Astrocyte (in vitro differentiated cells and primary cell): ENCODE measurements at regions not wholly inside any gene's neighbourhood (a gene's known extent, or its start where the extent isn't known, plus 50 kb on each side); places are given as distances from the start of the nearest gene placed in this dataset.
A peak's percentile ranks its signal among the peaks of the same experiment; 100 is the strongest.

ENCODE experiments used
- DNase-seq: peaks from one replicate; pipeline ENCODE4 v3.0.0-alpha.2; 2010; ENCODE audit warnings: low read depth
- FAIRE-seq: peaks from 2 replicates; lab custom pipeline; 2011; peaks lifted over from hg19 to GRCh38; lab: Jason Lieb, UNC
- H2AFZ ChIP-seq: 2 replicates; pipeline ENCODE4 v1.6.0; 2012; ENCODE audit warnings: low read depth, low read length, inconsistent platforms
- H3K27ac ChIP-seq: 2 replicates; pipeline ENCODE4 v1.5.1; 2011; ENCODE audit warnings: low read depth, low read length, inconsistent platforms
- H3K27me3 ChIP-seq: 2 replicates; pipeline ENCODE4 v1.6.0; 2011; ENCODE audit warnings: low read length, inconsistent platforms; ENCODE audit not compliant: insufficient read depth
- H3K36me3 ChIP-seq: 2 replicates; pipeline ENCODE4 v1.5.1; 2011; ENCODE audit warnings: low read length, inconsistent platforms; ENCODE audit not compliant: insufficient read depth
- H3K4me1 ChIP-seq: 2 replicates; pipeline ENCODE4 v1.5.1; 2011; ENCODE audit warnings: low read length, inconsistent platforms; ENCODE audit not compliant: insufficient read depth
- H3K4me2 ChIP-seq: 2 replicates; pipeline ENCODE4 v1.6.0; 2012; ENCODE audit warnings: low read length, inconsistent platforms
- H3K4me3 ChIP-seq: 2 replicates; pipeline ENCODE4 v1.5.1; 2011; ENCODE audit warnings: low read depth, mild to moderate bottlenecking, low read length, inconsistent platforms; ENCODE audit not compliant: insufficient read depth
- H3K79me2 ChIP-seq: 2 replicates; pipeline ENCODE4 v1.6.0; 2012; ENCODE audit warnings: mild to moderate bottlenecking, low read length, inconsistent platforms; ENCODE audit not compliant: insufficient read depth
- H3K9ac ChIP-seq: 2 replicates; pipeline ENCODE4 v1.6.0; 2012; ENCODE audit warnings: mild to moderate bottlenecking, low read length, inconsistent platforms
- H3K9me3 ChIP-seq: 2 replicates; pipeline ENCODE4 v1.5.1; 2012; ENCODE audit warnings: low read depth, mild to moderate bottlenecking, low read length, inconsistent platforms; ENCODE audit not compliant: insufficient read depth
- H4K20me1 ChIP-seq: 2 replicates; pipeline ENCODE4 v1.6.0; 2012; ENCODE audit warnings: low read length, inconsistent platforms; ENCODE audit not compliant: insufficient read depth
- H3K27ac Mint-ChIP-seq: one replicate; pipeline ENCODE4 v1.8.0; 2021; ENCODE audit warnings: mild to moderate bottlenecking, mixed read lengths; ENCODE audit not compliant: unreplicated experiment
- H3K27me3 Mint-ChIP-seq: one replicate; pipeline ENCODE4 v1.8.0; 2021; ENCODE audit warnings: low read depth, mixed read lengths; ENCODE audit not compliant: unreplicated experiment
- H3K36me3 Mint-ChIP-seq: one replicate; pipeline ENCODE4 v1.8.0; 2021; ENCODE audit warnings: low read depth, mixed read lengths; ENCODE audit not compliant: unreplicated experiment
- H3K4me1 Mint-ChIP-seq: one replicate; pipeline ENCODE4 v1.8.0; 2021; ENCODE audit warnings: low read depth, mixed read lengths; ENCODE audit not compliant: unreplicated experiment
- H3K4me3 Mint-ChIP-seq: one replicate; pipeline ENCODE4 v1.8.0; 2021; ENCODE audit warnings: mild to moderate bottlenecking, moderate library complexity, mixed read lengths; ENCODE audit not compliant: unreplicated experiment
- H3K9me3 Mint-ChIP-seq: one replicate; pipeline ENCODE4 v1.8.0; 2021; ENCODE audit warnings: mild to moderate bottlenecking, mixed read lengths; ENCODE audit not compliant: unreplicated experiment
- CTCF ChIP-seq: IDR thresholded peaks from 2 replicates; pipeline ENCODE4 v1.5.1; 2011; ENCODE audit warnings: low read depth, mild to moderate bottlenecking, inconsistent platforms, low read length, moderate library complexity; ENCODE audit not compliant: insufficient read depth
- EZH2 ChIP-seq: IDR thresholded peaks from 2 replicates; pipeline ENCODE4 v1.6.1; 2012; ENCODE audit warnings: mild to moderate bottlenecking, low read length, inconsistent platforms; ENCODE audit not compliant: insufficient read depth

GRCh38 chr10:30155401-30155800, 96.0 kb upstream of the JCAD start:
- no peaks in the 10 kb centered on the region for H3K27me3 ChIP-seq
- no peak overlapping the region for H3K4me3 Mint-ChIP-seq
- FAIRE-seq (peak; percentile 73), DNase-seq (peak; percentile 27)
- H3K9me3 ChIP-seq = no peaks in the 10 kb centered on the region
- H3K4me1 ChIP-seq = peaks cover 9% of the 10 kb centered on the region
- H2AFZ ChIP-seq = no peak overlapping the region
- H3K27me3 Mint-ChIP-seq = no peaks in the 10 kb centered on the region
- no peak overlapping the region for H3K4me3 ChIP-seq
- H3K9ac ChIP-seq = no peak overlapping the region
- H4K20me1 ChIP-seq = no peaks in the 10 kb centered on the region
- peaks cover 17% of the 10 kb centered on the region for H3K9me3 Mint-ChIP-seq
- H3K4me2 ChIP-seq = peak overlapping the region; percentile 5
- H3K27ac Mint-ChIP-seq = no peak overlapping the region
- H3K27ac ChIP-seq = no peak overlapping the region
- H3K79me2 ChIP-seq = no peaks in the 10 kb centered on the region
- no peaks in the 10 kb centered on the region for H3K36me3 ChIP-seq
- no peaks in the 10 kb centered on the region for H3K36me3 Mint-ChIP-seq
- peaks cover 11% of the 10 kb centered on the region for H3K4me1 Mint-ChIP-seq
- TF ChIP-seq EZH2 = no peak
- no peak for TF ChIP-seq CTCF

GRCh38 chr10:30154561-30154960, 95.2 kb upstream of the JCAD start:
- Histone ChIP-seq H2AFZ (no peak overlapping the region), H3K79me2 (no peaks in the 10 kb centered on the region), H3K4me1 (peaks cover 9% of the 10 kb centered on the region), H3K9ac (no peak overlapping the region), H3K27me3 (no peaks in the 10 kb centered on the region), H3K27ac (no peak overlapping the region), H3K4me2 (no peak overlapping the region), H3K36me3 (no peaks in the 10 kb centered on the region), H4K20me1 (no peaks in the 10 kb centered on the region), H3K4me3 (no peak overlapping the region), H3K9me3 (no peaks in the 10 kb centered on the region)
- Mint-ChIP-seq H3K36me3 (no peaks in the 10 kb centered on the region), H3K9me3 (peaks cover 17% of the 10 kb centered on the region), H3K27ac (no peak overlapping the region), H3K27me3 (no peaks in the 10 kb centered on the region), H3K4me3 (no peak overlapping the region), H3K4me1 (peaks cover 9% of the 10 kb centered on the region)
- no peak for TF ChIP-seq EZH2
- no peak for TF ChIP-seq CTCF
- no peak for FAIRE-seq
- DNase-seq = no peak

GRCh38 chr10:30154126-30154525, 94.7 kb upstream of the JCAD start:
- Mint-ChIP-seq H3K4me1 (peaks cover 9% of the 10 kb centered on the region), H3K4me3 (no peak overlapping the region), H3K27me3 (no peaks in the 10 kb centered on the region), H3K27ac (no peak overlapping the region), H3K36me3 (no peaks in the 10 kb centered on the region), H3K9me3 (peaks cover 17% of the 10 kb centered on the region)
- TF ChIP-seq EZH2 (no peak), CTCF (no peak)
- H3K27ac ChIP-seq = no peak overlapping the region
- no peaks in the 10 kb centered on the region for H3K9me3 ChIP-seq
- no peaks in the 10 kb centered on the region for H3K27me3 ChIP-seq
- no peaks in the 10 kb centered on the region for H4K20me1 ChIP-seq
- DNase-seq = no peak
- no peaks in the 10 kb centered on the region for H3K36me3 ChIP-seq
- no peak overlapping the region for H3K4me3 ChIP-seq
- H2AFZ ChIP-seq = no peak overlapping the region
- H3K79me2 ChIP-seq = no peaks in the 10 kb centered on the region
- H3K4me1 ChIP-seq = peaks cover 9% of the 10 kb centered on the region
- FAIRE-seq = no peak
- no peak overlapping the region for H3K4me2 ChIP-seq
- no peak overlapping the region for H3K9ac ChIP-seq
